MCF 10A (cell line): ENCODE measurements at regions not wholly inside any gene's neighbourhood (a gene's known extent, or its start where the extent isn't known, plus 50 kb on each side); places are given as distances from the start of the nearest gene placed in this dataset.
"Not testable (repeated sequence)": the region's sequence is repeated elsewhere in the genome, so short reads cannot be mapped to it uniquely, and the experiment has no call there.

Experiments
- BruUV-seq: library from RNA; stranded (reverse); fragments of 400-500 nt; replicated peaks from 2 replicates; lab custom pipeline; 2021; lab: Mats Ljungman, UMichigan
- CTCF ChIA-PET: fragments of 300-600 bp; sonication (Branson Sonifier 250); formaldehyde crosslinking; extraction: SDS; loops from one replicate; lab custom pipeline; 2021; ENCODE audit warnings: antibody characterized with exemption, inconsistent platforms; lab: Yijun Ruan, JAX
- POLR2A ChIA-PET: fragments of 300-600, 350-650 bp; sonication (Branson Sonifier 250); formaldehyde crosslinking; extraction: SDS; loops from one replicate; lab custom pipeline; 2020; ENCODE audit warnings: antibody characterized with exemption, inconsistent platforms; lab: Yijun Ruan, JAX
- DNase-seq: peaks from one replicate; pipeline ENCODE4 v3.0.0-alpha.2; 2018; ENCODE audit not compliant: unreplicated experiment
- H3K27ac Mint-ChIP-seq: one replicate; pipeline ENCODE4 v1.8.0; 2022; ENCODE audit warnings: mild to moderate bottlenecking, low read depth, mixed read lengths; ENCODE audit not compliant: unreplicated experiment
- H3K27me3 Mint-ChIP-seq: one replicate; pipeline ENCODE4 v1.8.0; 2022; ENCODE audit warnings: mixed read lengths; ENCODE audit not compliant: insufficient read depth, unreplicated experiment
- H3K36me3 Mint-ChIP-seq: one replicate; pipeline ENCODE4 v1.8.0; 2022; ENCODE audit warnings: mild to moderate bottlenecking, moderate library complexity, mixed read lengths; ENCODE audit not compliant: insufficient read depth, unreplicated experiment
- H3K4me1 Mint-ChIP-seq: one replicate; pipeline ENCODE4 v1.8.0; 2022; ENCODE audit warnings: mixed read lengths; ENCODE audit not compliant: insufficient read depth, unreplicated experiment
- H3K4me3 Mint-ChIP-seq: one replicate; pipeline ENCODE4 v1.8.0; 2022; ENCODE audit warnings: mild to moderate bottlenecking, moderate library complexity, mixed read lengths; ENCODE audit not compliant: unreplicated experiment
- H3K9me3 Mint-ChIP-seq: one replicate; pipeline ENCODE4 v1.8.0; 2022; ENCODE audit warnings: mixed read lengths; ENCODE audit not compliant: unreplicated experiment
- CTCF ChIP-seq: fragments of 200-600 bp; IDR thresholded peaks from one replicate; pipeline ENCODE4 v1.8.0; 2022; ENCODE audit warnings: antibody characterized with exemption, mild to moderate bottlenecking; ENCODE audit not compliant: unreplicated experiment
- intact Hi-C: fragments of 100-400 bp; cut with micrococcal nuclease; formaldehyde crosslinking; loops from 2 replicates; pipeline ENCODE4 v1.14.1; 2022

DNA sequence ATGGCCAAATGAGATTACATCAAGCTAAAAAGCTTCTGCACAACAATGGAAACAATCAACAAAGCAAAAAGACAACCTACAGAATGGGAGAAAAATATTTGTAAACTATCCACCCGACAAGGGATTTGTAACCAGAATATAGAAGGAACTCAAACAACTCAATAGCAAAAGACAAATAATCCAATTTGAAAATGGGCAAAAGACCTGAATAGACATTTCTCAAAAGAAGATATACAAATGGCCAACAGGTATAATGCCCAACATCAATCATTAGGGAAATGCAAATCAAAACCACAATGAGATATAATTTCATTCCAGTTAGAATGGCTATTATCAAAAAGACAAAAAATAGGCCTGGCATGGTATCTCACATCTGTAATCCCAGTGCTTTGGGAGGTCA lies 140.0 kb downstream of the GLUL start:
- no peaks in the 10 kb centered on the region for H3K36me3 Mint-ChIP-seq
- intact Hi-C loops: no loop called here
- CTCF ChIA-PET: no interaction called here
- no peaks in the 10 kb centered on the region for H3K27me3 Mint-ChIP-seq
- DNase-seq: no peak
- POLR2A ChIA-PET: interaction anchor here (0.7 kb wide), 1 partner anchor 17 kb away, joined by 3 read pairs; no protein-coding TSS in a partner anchor
- no peaks in the 10 kb centered on the region for H3K9me3 Mint-ChIP-seq
- TF ChIP-seq CTCF: no peak
- no TSS peak for BruUV-seq
- no peak overlapping the region for H3K4me3 Mint-ChIP-seq
- H3K4me1 Mint-ChIP-seq: no peaks in the 10 kb centered on the region
- H3K27ac Mint-ChIP-seq: no peak overlapping the region

- intact Hi-C loops: no loop called here
- TF ChIP-seq CTCF: no peak
- ChIA-PET POLR2A (interaction anchor here (0.6 to 3.8 kb wide), 6 partner anchors 8 to 66 kb away, joined by 3 to 19 read pairs (median 4); no protein-coding TSS in a partner anchor), CTCF (interaction anchor here (0.6 to 3.1 kb wide), 4 partner anchors 44 to 171 kb away, joined by 3 to 15 read pairs (median 4); no protein-coding TSS in a partner anchor)
- H3K4me1 Mint-ChIP-seq: peaks cover 5% of the 10 kb centered on the region
- no peak overlapping the region for H3K27ac Mint-ChIP-seq
- BruUV-seq: no TSS peak
- H3K27me3 Mint-ChIP-seq: no peaks in the 10 kb centered on the region
- no peak for DNase-seq
- H3K4me3 Mint-ChIP-seq: no peak overlapping the region
- no peaks in the 10 kb centered on the region for H3K9me3 Mint-ChIP-seq
- no peaks in the 10 kb centered on the region for H3K36me3 Mint-ChIP-seq
These were observed 142.4 kb downstream of the GLUL start for GRCh38 chr1:182249201-182249676.

GRCh38 chr1:182248721-182249120 lies 142.9 kb downstream of the GLUL start:
- Mint-ChIP-seq H3K36me3 (no peaks in the 10 kb centered on the region), H3K4me3 (no peak overlapping the region), H3K4me1 (peaks cover 5% of the 10 kb centered on the region), H3K27ac (no peak overlapping the region), H3K27me3 (no peaks in the 10 kb centered on the region), H3K9me3 (no peaks in the 10 kb centered on the region)
- intact Hi-C loops: no loop called here
- ChIA-PET CTCF (interaction anchor here (0.9 to 3.1 kb wide), 2 partner anchors 106 to 170 kb away, joined by 4 to 15 read pairs; no protein-coding TSS in a partner anchor), POLR2A (interaction anchor here (0.7 to 3.8 kb wide), 6 partner anchors 9 to 142 kb away, joined by 3 to 19 read pairs (median 4); no protein-coding TSS in a partner anchor)
- TF ChIP-seq CTCF: no peak
- no peak for DNase-seq
- BruUV-seq: no TSS peak

DNA sequence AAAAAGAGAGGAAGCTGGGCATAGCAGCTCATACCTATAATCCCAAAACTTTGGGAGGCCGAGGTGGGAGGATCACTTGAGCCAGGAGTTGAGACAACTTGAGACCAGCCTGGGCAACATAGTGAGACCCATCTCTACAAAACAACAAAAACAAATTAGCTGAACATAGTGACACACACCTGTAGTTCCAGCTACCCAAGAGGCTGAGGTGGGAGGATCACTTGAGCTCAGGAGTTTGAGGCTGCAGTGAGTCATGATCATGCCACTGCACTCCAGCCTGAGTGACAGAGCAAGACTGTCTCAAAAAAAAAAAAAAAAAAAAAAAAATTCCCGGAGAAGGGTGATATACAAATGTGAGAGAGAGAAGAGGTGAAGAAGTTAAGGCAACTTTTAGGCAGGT lies 143.8 kb downstream of the GLUL start:
- ChIA-PET POLR2A (interaction anchor here (0.9 to 3.8 kb wide), 6 partner anchors 12 to 160 kb away, joined by 4 to 19 read pairs (median 9); no protein-coding TSS in a partner anchor), CTCF (interaction anchor here (0.6 to 3.1 kb wide), 7 partner anchors 25 to 160 kb away, joined by 3 to 15 read pairs (median 3); no protein-coding TSS in a partner anchor)
- BruUV-seq, H3K36me3 Mint-ChIP-seq, H3K9me3 Mint-ChIP-seq, DNase-seq, H3K27me3 Mint-ChIP-seq, H3K4me1 Mint-ChIP-seq, H3K27ac Mint-ChIP-seq, intact Hi-C loops, H3K4me3 Mint-ChIP-seq: not testable (repeated sequence)
